ENCODE measurements at regions not wholly inside any gene's neighbourhood (a gene's known extent, or its start where the extent isn't known, plus 50 kb on each side); places are given as distances from the start of the nearest gene placed in this dataset.

DNA sequence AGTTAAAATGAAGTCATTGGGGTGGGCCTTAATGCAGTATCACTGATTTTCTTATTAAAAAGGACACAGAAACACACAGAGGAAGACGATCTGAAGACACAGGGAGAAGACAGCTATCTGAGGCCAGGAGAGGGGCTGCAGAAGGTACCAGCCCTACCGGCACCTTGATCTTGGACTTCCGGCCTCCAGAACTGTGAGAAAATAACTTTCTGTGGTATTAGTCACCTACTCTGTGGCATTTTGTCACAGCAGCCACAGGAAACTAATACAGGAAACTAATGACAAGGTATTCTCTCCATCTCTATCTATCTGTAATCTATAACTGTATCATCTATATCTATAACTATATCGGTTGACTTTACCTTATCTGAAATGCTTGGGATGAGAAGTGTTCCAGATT is 1149.5 kb downstream of the BCL11B start:
- no peak for DNase-seq (ENCODE audit: insufficient read length, low spot score)
- TF ChIP-seq, protein P1, sequence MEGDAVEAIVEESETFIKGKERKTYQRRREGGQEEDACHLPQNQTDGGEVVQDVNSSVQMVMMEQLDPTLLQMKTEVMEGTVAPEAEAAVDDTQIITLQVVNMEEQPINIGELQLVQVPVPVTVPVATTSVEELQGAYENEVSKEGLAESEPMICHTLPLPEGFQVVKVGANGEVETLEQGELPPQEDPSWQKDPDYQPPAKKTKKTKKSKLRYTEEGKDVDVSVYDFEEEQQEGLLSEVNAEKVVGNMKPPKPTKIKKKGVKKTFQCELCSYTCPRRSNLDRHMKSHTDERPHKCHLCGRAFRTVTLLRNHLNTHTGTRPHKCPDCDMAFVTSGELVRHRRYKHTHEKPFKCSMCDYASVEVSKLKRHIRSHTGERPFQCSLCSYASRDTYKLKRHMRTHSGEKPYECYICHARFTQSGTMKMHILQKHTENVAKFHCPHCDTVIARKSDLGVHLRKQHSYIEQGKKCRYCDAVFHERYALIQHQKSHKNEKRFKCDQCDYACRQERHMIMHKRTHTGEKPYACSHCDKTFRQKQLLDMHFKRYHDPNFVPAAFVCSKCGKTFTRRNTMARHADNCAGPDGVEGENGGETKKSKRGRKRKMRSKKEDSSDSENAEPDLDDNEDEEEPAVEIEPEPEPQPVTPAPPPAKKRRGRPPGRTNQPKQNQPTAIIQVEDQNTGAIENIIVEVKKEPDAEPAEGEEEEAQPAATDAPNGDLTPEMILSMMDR (IDR thresholded peaks at IDR 0.05; ENCODE audit: insufficient read depth, missing control alignments), result no peak
- no peak for FAIRE-seq

DNA sequence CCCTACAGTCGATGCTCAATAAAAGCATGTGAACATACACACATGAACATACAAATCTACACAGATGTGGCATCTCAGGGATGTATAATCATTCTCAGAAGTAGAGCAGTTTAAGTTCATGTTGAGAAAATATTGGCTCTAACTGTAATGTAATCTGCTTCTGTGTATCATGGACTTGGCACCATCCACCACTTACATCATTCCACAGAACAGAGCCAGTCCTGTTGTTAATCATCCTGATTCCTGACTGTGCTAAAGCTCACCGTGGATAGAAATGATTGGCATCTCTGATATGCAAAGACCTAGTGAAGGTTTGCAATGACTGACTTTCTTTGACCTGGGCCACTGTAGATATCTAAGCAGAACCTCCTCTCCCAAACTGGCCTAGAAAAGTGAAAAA is 1141.3 kb downstream of the BCL11B start:
- TF ChIP-seq, protein P1 (IDR thresholded peaks at IDR 0.05; ENCODE audit: insufficient read depth, missing control alignments), result no peak
- no peak for FAIRE-seq
- no peak for DNase-seq (ENCODE audit: insufficient read length, low spot score)

DNA sequence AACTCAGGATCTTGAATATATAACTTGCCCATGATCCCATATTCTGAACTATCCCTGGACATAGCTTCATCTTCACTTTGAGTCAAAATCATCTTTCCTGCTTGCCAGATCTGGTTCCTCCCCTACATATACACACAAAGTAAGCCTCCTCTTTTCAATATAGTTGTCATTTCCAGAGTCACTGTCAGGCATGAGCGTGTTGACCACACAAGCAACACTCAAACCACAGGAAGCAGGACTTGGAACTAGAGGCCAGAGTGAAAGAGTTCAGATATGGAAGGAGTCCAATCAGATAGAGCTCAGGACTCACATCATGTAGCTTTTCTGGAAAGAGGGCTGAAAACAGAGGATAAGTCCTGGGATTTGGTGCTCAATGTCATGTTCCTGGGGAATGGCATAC is 1140.6 kb downstream of the BCL11B start:
- DNase-seq (ENCODE audit: insufficient read length, low spot score), result no peak
- no peak for FAIRE-seq
- TF ChIP-seq, protein P1 (IDR thresholded peaks at IDR 0.05; ENCODE audit: insufficient read depth, missing control alignments), result no peak

DNA sequence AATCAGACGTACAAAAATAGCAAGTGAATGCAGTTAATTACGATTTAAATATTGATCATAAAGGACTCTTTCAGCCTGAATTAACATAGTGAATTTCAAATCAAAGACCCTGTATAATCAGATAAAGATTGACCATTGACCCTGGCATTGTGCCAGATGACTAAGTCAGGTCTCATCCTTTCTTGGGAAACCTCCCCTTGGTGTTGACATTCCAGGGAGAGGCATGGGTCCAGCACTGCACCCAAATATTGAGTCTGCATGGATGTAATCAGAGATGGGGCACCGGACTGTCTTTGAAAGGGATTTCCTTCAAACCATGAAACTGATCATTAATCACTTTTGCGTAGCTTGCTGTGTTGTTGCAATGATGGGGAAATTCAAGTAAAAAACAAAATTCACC is 1138.2 kb downstream of the BCL11B start:
- FAIRE-seq (no peak), DNase-seq (ENCODE audit: insufficient read length, low spot score) (no peak)
- TF ChIP-seq, protein P1 (IDR thresholded peaks at IDR 0.05; ENCODE audit: insufficient read depth, missing control alignments), result no peak

DNA sequence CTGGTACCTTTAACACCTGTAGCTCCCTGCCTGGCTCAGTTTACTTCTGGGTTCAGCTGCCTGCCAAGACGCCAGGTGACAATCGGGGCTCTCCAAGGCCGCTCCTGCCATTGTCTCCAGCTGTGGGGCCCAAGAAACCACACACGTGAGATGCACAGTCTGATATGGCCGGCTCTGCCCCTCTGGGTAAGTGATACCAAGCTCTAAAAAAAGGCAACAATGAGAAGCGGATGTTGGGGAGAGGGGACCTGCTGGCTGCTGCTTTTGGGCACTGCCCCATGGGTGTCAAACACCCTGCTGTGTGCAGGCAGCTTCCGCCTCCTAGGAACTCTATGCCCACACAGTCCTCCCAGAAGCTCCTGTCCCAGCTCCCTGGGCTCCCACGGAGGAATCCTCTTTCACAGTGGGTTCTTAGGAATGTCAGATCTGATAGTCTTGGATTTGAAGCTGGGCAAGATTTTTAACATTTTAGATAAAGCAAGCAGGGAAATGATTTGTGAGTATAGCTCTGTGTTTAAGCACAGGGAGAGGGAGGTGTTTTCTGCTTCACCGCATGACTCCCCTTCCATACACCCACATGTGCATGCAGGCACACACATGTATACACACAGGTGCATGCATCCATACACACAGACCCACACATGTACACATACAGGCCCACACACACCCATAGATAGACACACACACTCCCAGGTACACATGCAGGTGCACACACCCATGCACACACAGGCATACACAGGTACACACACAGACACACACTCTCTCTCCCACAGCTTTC is 1135.8 kb downstream of the BCL11B start:
- TF ChIP-seq, protein P1 (IDR thresholded peaks at IDR 0.05; ENCODE audit: insufficient read depth, missing control alignments), result no peak
- DNase-seq (ENCODE audit: insufficient read length, low spot score) (no peak), FAIRE-seq (no peak)

DNA sequence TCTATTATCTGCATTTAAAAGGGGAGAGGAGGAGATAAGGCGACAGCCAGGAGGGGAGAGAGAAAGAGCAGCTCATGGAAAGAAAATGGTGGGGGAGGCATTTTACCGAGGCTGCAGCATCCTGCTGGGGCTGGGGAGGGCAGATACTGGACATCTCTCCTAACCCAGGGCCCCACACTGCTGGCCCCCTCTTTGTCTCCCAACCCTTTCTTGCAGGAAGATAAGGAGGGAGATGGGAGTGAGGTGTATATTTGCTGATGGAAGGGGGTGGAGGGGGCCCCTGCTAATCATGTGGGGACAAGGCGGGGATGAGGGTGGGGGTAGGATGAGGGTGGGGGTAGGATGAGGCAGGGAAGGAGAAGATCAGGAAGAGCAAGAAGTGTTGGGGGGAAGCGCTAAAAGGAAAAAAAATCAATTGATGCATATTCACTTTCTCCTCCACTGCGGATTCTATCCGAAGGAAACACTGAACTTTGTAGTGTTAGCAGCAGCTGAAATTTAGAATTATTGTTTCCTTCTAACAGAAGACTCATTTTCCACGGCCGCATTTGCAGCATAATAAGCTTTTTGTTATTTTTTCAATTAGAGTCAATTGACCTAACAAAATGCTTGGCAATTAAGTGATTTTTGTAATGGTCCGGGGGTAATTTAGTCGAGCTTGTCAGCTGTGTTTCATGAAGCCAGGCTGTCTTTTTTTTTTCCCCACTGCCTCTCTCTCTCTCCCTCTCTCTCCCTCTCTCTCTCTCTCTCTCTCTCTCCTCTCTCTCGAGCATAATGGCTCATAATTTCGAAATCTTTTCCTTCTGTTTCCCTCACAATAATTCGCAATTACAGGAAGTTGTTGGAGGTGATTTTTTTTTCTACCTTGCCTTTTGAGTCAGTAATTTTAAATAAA is 1134.6 kb downstream of the BCL11B start:
- TF ChIP-seq, protein P1 (IDR thresholded peaks at IDR 0.05; ENCODE audit: insufficient read depth, missing control alignments), result no peak
- no peak for DNase-seq (ENCODE audit: insufficient read length, low spot score)
- FAIRE-seq, result no peak
